D341Med (cell line): ENCODE measurements at regions not wholly inside any gene's neighbourhood (a gene's known extent, or its start where the extent isn't known, plus 50 kb on each side); places are given as distances from the start of the nearest gene placed in this dataset.
"Not testable (repeated sequence)": the region's sequence is repeated elsewhere in the genome, so short reads cannot be mapped to it uniquely, and the experiment has no call there.

Experiments
- DNase-seq: peaks from one replicate; pipeline ENCODE4 v3.0.0; 2012; ENCODE audit warnings: low spot score

DNA sequence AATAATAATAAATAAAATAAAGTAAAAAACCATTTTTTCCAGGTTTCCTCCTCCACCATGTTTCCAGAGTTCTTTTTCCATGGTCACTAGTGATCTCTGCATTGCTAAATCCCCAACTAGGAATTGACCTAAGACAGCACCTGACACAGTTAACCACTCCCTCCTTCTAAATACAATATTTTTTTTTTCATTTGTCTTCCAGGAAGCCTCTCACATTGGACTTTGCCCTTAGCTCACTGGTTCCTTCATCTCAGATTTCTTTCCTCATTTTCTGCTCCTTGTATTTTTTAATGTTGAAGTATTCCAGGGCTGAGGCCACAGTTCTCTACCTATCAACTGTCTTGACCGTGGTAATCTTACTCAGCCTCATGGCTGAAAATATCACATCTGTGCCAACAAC is 187.3 kb upstream of the FAM241A start:
- no peak for DNase-seq

DNA sequence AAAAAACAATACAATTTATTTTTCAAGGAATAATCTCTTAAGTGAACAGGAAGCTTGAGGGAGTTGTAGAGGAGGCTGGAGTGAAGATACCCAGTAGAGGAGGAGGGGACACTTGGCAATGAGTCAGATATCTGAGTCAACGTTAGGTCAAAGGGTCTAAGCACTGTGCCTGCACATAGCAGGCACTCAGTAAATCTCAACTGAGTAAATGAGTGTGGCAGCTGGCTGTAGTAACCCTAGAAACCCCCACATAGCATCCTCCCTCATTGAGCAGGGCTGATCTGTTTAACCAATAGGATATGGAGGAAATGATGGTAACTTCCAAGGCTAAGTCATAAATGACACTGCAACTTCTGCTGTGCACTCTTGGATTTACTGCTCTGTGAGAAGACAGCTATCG is 186.0 kb upstream of the FAM241A start:
- no peak for DNase-seq

DNA sequence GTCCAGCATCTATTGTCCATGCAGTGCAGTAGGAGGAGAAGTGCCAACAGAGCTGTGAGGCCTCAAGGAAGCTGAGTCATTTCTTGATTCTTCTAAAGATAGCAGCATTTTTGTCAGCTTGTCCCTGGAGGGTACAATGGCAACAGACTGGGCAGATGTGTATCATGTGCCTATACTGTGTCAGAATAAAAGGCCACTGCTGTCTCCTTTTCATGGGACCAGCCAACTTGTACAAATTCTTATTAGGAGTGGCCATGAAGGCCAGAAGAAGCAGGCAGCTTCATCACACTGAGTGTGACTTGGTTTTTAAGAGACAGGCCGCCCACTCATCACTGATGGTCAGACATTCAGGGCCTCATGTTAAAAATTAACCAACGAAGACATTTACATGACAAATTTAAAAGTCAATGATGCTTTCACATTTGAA is 185.0 kb upstream of the FAM241A start:
- no peak for DNase-seq

DNA sequence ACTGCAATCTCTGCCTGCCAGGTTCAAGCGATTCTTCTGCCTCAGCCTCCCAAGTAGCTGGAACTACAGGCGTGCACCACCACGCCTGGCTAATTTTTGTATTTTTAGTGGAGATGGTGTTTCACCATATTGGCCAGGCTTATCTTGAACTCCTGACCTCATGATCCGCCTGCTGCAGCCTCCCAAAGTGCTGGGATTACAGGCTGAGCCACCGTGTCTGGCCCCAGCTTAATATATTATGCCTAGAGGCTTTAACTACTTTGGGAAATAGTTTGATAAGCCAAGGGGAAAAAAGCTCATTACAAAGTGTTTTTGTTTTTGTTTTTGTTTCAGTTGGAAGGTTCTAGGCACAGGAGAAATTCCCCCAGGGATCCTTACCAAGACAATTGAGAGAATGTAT is 184.2 kb upstream of the FAM241A start:
- DNase-seq, result not testable (repeated sequence)

DNA sequence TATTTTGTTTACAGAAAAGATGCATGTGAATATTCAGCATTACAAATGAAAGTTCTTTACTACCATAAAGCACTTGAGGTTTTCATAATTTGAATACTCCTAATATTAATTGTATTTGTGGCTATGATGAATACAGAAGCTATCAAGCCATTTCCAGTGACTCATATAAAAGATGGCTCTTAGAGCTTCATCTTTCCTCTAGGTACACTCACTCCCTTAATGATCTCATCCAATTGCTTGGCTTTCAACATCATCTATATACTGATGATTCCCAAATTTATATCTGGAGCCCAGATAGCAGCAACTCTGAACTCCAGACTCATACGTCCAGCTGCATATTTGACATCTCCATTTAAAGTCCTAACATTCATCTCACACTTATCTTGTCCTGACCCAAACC is 183.4 kb upstream of the FAM241A start:
- DNase-seq, result no peak

DNA sequence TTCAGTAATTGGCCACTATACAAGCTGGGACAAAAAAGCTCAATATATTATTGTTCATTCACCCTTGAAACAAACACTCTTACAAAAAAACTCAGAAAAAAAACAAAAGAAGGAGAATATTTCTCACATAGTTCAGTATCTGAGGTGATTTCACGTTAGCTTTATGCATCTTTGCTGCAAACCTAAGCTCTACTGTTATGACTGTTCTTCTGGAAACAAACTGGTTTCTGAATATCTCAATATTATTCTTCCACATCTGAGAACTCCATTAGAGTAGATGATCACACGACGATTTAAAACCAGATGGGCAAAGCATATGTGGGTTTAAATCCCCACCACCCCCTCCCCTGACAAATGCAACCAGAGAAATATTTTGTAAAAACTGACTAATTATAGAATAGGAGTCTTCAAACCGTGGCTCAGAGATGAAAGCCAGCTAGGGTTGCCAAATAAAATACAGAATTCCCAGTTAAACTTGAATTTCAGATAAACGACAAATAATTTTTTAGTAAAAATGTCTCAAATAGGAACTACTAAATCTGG is 182.0 kb upstream of the FAM241A start:
- DNase-seq, result peak; percentile 46

DNA sequence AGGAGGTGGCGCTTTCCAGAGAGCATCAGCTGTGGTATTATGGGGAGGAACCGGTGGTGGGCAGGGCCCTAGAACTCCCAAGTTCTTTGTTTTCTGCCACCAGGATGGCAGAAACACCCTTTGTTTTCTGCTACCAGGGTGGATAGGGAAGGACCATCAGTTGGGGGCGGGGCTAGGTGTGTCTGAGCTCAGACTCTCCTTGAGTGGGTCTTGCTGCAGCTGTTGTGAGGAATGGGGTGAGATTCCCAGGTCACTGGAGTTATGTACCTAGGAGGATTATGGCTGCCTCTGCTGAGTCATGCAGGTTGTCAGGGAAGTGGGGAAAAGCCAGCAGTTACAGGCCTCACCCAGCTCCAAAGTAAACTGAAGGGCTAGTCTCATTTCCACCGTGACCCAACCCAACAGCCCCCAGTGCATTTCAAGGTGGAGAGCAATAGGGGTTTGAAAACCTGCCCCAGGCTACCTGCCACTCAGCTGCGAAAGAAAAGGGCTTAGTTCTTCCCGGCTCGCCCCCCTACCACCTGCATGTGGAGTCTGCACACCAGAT is 167.8 kb upstream of the FAM241A start:
- DNase-seq, result no peak

DNA sequence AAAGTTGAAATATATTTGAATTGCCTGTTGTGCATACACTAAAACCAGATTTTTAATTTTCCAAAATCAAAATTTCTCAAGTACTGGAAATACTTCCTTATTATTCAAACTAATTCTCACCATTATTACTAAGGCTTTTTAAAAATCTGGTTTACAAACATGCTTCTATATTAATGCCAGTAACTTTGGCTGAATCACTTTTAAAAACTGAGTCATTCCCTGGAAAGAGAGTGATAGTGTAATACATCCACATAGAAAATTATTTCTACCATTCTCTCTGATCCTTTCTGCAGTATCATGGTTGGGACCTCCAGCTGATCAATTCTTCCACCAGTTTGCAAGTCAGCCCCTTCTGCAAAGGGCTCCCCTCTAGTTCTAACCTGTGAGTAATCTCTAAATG is 165.3 kb upstream of the FAM241A start:
- DNase-seq, result no peak

DNA sequence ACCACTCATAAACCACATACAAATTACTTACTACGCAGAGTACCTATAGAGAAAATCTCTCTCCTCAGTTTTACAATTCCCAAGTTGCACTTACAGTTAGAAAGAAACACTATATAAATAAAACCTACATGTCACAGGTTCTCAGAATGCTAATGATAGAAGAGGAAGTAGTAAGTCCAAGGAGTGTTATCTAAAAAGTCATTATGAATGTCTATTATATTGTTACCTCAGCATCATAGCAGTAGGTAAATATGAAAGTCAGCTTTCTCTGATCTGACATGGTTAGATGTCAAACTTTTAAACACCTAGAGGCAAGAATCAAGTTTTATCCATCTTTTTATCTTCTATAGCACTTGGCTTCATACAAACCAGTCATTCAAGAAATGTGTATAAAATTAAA is 163.2 kb upstream of the FAM241A start:
- DNase-seq, result no peak

DNA sequence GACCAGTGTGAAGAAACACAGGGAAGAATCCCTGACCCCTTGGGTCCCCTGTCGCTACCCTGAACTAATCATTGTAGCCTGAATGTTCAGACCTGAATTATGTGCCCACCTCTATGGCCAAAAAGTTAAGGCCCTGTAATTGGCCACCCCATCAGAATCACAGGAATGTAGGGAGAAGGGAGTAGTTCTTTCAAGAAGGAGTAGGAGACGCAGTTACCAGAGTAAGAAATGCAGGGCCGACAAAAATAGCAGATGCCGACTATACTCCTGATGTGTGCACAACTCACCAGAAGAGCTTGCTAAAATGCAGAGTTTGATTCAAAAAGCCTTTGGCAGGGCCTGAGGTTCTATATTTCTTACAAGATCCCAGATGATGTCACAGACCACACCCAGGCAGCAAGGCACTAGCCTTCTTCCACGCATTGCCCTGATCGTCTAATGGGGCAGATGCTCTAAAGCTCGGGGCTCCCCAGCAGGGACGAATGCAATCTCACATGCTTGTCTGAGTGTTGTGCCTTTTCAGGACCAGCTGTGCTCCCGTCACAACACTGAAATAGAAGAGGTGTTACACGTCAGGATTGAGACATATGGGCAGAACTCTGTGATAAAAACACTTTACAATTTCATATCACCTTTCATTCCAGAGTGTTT is 161.0 kb upstream of the FAM241A start:
- DNase-seq, result no peak

DNA sequence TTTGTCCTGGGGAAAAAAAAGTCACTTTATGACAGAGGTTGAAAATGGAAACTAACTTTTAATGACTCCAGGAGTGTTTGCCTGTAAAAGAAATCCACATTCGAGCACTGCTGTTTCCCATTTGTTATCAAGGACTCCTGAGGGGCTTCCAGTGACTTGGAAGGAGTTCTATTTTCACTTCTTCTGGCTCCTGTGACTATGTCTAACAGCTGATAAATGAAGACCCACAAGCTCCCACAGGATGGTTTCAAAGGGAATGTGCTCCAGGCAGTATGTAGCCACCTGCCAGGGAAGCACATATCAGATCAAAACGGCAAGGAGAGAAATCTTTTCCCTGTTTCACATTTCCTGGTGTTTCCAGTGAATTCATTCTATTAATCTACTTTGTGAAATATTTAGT is 159.8 kb upstream of the FAM241A start:
- DNase-seq, result no peak

DNA sequence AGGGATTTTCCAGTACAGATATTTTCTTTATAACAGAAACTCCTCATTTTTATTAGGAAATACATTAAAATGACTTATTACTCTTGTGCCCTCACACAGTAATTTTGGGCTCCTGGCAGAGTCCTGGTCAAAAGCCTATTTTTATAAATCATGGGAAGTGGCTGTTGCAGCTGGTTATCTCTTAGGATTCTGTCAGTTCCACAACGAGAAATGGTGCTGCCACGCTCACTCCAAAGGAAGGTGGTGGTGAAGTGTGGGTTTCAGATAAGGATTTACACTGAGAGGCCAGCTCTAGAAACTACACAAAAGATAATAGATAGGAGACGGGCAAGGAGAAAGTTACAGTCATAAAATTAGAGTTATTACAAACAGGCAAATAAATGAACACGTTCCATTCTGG is 159.2 kb upstream of the FAM241A start:
- DNase-seq, result no peak

DNA sequence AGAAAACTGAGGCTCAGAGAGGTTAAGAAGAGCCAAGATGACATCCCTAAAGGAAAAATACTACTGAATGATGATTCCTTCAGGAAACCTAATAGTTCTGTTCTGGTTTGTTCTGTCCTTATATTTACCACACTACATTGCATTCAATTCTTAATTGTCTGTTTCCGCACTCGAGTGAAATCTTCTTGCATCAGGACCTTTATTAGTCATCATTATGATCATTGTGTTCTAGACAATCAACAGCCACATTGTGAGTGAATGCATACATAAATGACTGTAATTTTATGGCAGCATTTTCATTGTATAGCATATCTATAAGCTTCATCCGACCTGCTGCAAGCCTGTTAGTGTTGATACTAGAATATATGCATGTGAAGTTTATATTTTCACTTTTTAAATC is 156.7 kb upstream of the FAM241A start:
- no peak for DNase-seq

DNA sequence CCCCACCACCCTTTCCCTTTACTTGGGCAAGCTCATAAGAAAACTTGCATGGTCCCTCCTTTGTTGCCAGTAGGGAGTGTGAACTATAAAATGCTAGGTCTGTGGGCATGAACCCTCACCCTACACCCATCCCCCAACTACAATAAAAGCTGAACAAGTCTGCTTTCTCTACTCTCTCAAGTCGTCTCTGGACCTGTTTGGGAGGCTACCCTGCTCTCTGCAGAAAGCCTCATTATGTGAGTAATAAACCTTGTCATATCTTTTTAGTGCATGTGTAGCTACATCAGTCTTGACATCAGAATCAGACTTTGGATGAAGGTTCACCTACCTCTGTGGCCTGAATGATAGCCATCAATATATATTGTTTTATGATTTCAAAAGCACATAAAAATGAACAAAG is 155.4 kb upstream of the FAM241A start:
- DNase-seq, result no peak

DNA sequence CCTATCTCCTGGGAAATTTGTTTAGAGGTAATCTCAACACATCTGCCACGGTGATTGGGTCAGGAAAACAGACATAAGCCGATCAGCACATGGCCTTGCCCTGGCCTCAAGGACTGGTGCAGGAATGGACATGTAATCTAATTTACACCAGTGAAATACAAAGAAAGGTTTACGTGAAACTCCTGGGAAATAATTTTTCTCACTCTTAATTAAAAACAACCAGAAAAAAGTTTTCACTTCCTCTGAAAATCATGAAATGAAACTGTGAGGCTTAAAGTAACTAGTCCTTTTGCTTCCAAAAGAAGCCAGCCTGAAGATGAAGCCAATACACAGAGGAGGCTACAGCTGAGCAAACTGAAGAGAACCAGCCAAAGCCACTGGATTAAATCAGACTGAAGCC is 154.1 kb upstream of the FAM241A start:
- DNase-seq, result peak; percentile 55

DNA sequence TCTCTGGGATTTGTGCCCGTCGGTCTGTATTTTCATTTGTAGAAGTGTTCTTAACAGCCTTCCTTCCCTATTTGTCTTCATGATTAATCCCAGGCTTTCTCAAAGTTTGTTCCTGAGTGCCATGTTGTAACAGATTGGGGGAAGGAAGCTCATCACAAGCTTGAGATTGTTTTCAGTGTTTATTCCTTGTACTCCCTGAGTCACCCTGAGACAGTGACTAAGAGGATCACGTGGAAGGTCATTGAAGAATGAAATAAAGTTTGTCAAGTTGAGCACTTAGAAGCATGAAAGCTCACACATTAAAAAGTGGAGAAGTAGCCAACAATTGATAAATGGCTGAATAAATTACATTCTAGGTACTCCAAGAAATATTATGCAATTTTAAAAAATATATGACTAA is 153.5 kb upstream of the FAM241A start:
- no peak for DNase-seq

DNA sequence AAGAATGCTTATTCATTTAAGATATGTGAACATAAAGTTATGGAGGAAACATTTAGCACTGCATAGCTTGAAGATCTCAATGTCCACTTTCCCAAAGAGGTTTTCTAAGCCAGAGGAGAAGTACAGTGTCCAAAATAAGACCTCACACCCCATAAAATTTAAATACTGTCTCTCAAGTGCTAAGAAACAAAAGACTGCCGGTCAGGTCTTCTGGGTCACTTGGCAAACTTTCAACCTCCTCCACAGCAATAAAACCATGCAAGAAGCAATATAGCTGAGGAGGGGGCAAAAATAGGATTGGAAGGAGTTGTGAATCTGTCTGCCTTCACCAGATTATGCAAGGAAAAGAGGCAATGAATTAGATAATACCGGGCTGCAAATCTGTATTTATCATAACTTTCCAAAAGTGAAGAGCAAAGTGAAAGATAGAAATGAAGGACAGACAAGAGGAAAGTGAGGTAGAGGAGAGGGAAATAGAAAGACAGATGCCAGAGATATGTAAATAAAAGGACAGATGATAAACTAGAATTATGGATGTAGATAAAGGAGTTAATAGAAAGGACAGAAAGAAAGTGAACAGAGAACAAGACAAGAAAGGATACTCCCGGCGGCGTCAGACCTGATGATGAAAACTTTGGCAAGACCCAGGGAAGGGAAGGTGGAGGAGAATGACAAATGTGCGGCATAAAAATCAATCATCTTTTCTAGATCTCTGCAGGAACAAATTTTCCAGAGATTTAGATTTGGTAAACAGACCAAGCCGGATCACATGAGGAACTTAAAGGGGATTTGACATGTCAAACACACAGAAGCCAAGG is 152.7 kb upstream of the FAM241A start:
- DNase-seq, result no peak

DNA sequence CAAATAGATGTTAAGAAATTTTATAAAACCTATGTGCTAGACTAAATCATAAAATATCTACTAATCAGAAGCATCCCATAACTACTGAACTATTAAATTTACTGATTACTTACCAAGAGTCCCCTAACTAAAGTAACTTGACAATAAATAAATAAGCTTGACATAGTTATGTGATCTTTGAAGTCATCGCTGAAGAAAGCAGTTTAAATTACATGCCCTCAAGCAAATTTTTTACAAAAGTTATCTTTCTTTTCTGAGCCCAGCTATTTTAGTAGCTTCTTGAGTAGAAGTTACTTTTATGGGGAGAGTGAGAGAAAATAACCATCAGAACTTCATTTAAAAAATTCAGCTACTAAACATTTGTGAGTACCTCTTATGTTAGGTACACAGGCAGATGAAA is 150.9 kb upstream of the FAM241A start:
- no peak for DNase-seq

DNA sequence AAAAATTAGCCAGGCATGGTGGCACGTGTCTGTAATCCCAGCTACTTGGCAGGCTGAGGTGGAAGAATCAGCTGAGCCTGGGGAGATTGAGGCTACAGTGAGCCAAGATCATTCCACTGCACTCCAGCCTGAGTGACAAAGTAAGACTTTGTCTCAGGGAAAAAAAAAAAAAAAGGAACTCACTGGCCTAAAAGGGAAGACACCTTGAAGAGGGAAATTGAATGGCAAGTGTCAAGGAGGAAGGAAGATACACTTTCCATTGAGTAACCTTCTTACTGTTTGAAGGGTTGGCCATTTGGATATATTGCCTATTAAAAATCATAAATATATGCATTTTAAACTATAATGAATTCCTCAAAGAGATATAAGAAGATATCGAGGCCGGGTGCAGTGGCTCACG is 147.5 kb upstream of the FAM241A start:
- DNase-seq, result no peak

DNA sequence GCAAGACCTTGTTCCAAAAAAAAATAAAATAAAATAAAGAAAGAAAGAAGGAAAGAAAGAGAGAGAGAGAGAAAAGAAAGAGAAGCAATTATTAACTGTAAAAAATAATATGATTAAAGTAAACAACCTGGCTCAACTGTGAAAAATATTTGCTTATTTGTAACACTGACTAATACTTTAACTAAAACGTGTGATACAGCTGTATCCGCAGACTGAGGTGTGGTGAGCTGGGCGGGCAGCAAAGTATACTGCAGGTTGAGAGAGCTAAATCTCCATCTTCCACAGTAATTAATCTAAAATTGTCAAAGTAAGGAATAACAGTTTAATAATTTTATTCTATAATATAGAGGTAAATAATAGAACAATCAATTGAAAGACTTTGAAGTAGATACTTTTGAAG is 145.5 kb upstream of the FAM241A start:
- no peak for DNase-seq

DNA sequence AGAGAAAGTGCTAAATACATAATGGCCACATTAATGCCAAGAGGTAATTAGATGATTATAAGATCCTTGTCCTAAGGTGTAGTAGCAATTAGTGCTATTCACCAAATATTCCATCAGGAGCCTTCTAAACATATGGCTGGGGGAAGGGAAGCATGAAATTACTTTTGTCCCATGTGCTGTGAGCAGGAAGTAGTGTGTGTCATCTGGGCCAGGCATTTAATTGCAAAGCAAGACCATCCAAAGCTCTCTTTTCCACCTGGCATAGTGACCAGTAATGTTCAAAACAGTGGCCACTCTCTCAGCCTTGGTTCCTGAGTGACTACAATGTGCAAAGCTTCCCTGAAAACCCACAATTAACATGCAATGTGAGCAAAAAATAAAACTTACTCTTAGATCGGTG is 144.2 kb upstream of the FAM241A start:
- peak; percentile 54 for DNase-seq

DNA sequence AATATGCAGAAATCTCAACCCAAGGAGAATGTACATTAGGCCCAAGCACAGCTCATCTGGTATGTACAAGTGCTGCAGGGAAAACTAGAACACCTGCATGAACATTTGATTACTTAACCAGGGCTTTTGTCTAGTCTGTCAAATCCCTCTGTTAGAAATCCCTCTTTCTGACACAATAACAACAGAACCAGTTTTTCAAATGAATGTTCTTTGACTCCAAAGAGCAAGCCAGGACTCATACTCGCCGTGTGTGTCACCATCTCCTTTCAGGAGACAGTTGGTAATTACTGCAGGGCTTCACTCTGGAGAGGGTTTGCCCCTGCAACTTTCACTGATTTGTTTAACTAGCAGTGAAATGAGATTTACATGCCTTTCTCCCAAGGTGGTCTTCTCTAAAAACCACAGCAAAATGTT is 143.0 kb upstream of the FAM241A start:
- no peak for DNase-seq

DNA sequence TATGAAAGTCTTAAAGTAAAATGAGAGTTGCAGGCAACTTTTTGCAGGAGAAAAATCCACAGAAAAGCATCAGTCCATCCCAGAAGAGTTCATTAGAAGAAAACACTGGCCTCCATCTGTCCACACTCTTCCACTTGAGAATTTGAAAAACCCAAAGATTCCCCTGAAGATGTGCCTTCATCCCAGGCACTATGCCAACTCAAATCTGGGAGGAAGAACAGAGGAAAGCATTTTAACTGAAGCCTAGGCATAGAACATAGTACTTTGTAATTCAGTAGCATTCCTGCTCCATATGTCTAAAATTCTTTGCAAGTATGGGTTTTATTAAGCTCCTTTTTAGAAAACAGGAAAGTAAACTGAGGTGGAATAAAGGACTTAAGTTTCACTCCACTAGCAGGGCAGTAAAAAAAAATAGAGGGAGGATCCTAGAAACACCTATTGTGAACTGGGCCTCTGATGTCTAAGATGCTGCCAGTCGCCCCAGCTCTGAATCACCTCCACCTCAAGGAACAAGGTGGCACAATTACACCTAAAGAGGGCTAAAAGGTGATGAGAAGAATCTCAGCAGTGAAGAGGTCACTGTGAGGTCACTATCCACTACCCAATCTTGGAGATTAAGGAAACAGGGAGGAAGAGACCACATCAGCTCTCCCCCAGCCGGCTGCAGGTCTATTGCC is 141.9 kb upstream of the FAM241A start:
- DNase-seq, result no peak
